Mesendoderm (in vitro differentiated cells): ENCODE measurements at regions not wholly inside any gene's neighbourhood (a gene's known extent, or its start where the extent isn't known, plus 50 kb on each side); places are given as distances from the start of the nearest gene placed in this dataset.

Source experiments
- DNase-seq: peaks from one replicate; pipeline ENCODE4 v3.0.0; 2013
- H2AK5ac ChIP-seq: 2 replicates; pipeline ENCODE4 v1.6.1; 2013; ENCODE audit warnings: low read length, inconsistent platforms
- H2BK120ac ChIP-seq: 2 replicates; pipeline ENCODE4 v1.6.1; 2013; ENCODE audit warnings: low read depth, mild to moderate bottlenecking, low read length, moderate library complexity, mixed read lengths
- H2BK15ac ChIP-seq: replicated peaks from 2 replicates; pipeline ENCODE4 v1.6.1; 2013; ENCODE audit warnings: low read depth, mild to moderate bottlenecking, moderate library complexity
- H2BK5ac ChIP-seq: 2 replicates; pipeline ENCODE4 v1.6.1; 2013; ENCODE audit warnings: low read length, inconsistent platforms
- H3K18ac ChIP-seq: 2 replicates; pipeline ENCODE4 v1.6.1; 2013; ENCODE audit warnings: mild to moderate bottlenecking, low read length, mixed read lengths
- H3K23ac ChIP-seq: one replicate; pipeline ENCODE4 v1.6.1; 2013; ENCODE audit warnings: low read length
- H3K27ac ChIP-seq: 2 replicates; pipeline ENCODE4 v1.5.1; 2013; ENCODE audit warnings: low read depth, mild to moderate bottlenecking, inconsistent platforms, low read length, moderate library complexity
- H3K27me3 ChIP-seq: 2 replicates; pipeline ENCODE4 v1.6.1; 2013; ENCODE audit warnings: low read length, control low read depth, mild to moderate bottlenecking, inconsistent platforms; ENCODE audit not compliant: insufficient read depth, poor library complexity
- H3K36me3 ChIP-seq: 2 replicates; pipeline ENCODE4 v1.6.1; 2013; ENCODE audit warnings: low read length, inconsistent platforms; ENCODE audit not compliant: control insufficient read depth, insufficient read depth
- H3K4ac ChIP-seq: one replicate; pipeline ENCODE4 v1.6.1; 2013; ENCODE audit warnings: low read depth, mild to moderate bottlenecking, low read length, moderate library complexity
- H3K4me1 ChIP-seq: 2 replicates; pipeline ENCODE4 v1.6.1; 2013; ENCODE audit warnings: low read depth, low read length, inconsistent platforms; ENCODE audit not compliant: control insufficient read depth
- H3K4me2 ChIP-seq: 2 replicates; pipeline ENCODE4 v1.6.1; 2013; ENCODE audit warnings: low read length
- H3K4me3 ChIP-seq: 2 replicates; pipeline ENCODE4 v1.5.1; 2013; ENCODE audit warnings: mild to moderate bottlenecking, low read length
- H3K56ac ChIP-seq: one replicate; pipeline ENCODE4 v1.6.1; 2013; ENCODE audit warnings: low read length
- H3K79me1 ChIP-seq: 2 replicates; pipeline ENCODE4 v1.6.1; 2013; ENCODE audit warnings: low read length, inconsistent platforms
- H3K79me2 ChIP-seq: 2 replicates; pipeline ENCODE4 v1.6.1; 2013; ENCODE audit warnings: mild to moderate bottlenecking, low read length; ENCODE audit not compliant: control insufficient read depth, insufficient read depth
- H3K9ac ChIP-seq: 2 replicates; pipeline ENCODE4 v1.6.1; 2013; ENCODE audit warnings: low read length, inconsistent platforms
- H4K5ac ChIP-seq: one replicate; pipeline ENCODE4 v1.6.1; 2013; ENCODE audit warnings: low read length
- H4K8ac ChIP-seq: one replicate; pipeline ENCODE4 v1.6.1; 2013; ENCODE audit warnings: low read depth, mild to moderate bottlenecking, control low read depth, low read length, moderate library complexity
- WGBS: extraction: QIAGEN DNeasy Blood & Tissue Kit; methylation state at CpG from one replicate; pipeline ENCODE4 v1.1.7; 2013; ENCODE audit warnings: low lambda C conversion rate, missing lambda C conversion rate; ENCODE audit not compliant: insufficient coverage; ENCODE audit errors: extremely low coverage; 5-methylcytosine and 5-hydroxymethylcytosine counted together

DNA sequence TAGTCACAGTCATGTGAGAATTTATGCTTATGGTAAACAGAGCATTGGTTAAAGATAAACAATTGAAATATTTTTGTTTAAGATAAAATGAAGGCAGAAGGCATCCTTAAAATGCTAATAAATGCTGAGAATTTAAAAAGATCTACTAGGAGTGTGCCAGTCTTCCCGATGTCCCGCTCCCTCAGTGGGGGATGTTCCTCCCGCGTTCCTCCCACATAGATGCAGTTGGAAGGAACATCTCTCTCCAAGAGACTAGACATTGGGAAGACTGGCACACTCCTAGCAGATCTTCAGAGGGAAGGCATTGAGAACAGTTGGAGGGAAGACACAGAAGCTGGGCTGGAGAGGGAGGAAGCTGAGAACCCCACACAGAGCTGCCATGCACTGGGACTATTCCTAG lies 203.3 kb downstream of the EDN1 start:
- Histone ChIP-seq H3K79me1 (no peaks in the 10 kb centered on the region), H3K4me2 (no peak overlapping the region), H2BK15ac (no peak overlapping the region), H3K4ac (no peak overlapping the region), H4K5ac (no peak overlapping the region), H3K56ac (no peak overlapping the region), H3K18ac (no peak overlapping the region), H4K8ac (no peak overlapping the region), H3K23ac (no peak overlapping the region), H2AK5ac (no peak overlapping the region), H3K4me1 (no peaks in the 10 kb centered on the region), H3K9ac (no peak overlapping the region), H2BK120ac (no peak overlapping the region), H3K79me2 (no peaks in the 10 kb centered on the region), H3K36me3 (no peaks in the 10 kb centered on the region), H3K27me3 (no peaks in the 10 kb centered on the region), H2BK5ac (no peak overlapping the region), H3K4me3 (no peak overlapping the region), H3K27ac (no peak overlapping the region)
- no CpG with 5 or more reads among the region's 4 CpGs for WGBS
- DNase-seq = no peak

DNA sequence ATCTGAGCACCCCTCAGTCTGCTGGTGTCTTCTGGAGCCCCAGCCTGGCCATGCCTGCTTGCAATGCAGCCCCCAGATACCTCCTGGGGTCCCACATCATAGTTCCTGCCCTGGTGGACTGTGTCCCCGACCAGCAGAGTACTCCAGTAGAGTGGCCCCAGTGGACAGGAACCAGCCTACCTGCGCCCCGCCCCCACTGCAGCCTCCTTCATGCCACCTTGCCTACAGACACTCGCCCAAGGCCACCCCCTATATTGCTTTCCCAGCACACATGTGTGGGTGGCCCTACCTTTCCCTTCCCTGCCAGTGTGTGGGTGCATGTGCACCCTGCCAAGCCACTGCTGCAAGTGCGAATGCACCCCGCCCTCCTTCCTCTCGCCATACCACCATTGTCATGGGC lies 204.0 kb downstream of the EDN1 start:
- Histone ChIP-seq H3K4ac (no peak overlapping the region), H3K9ac (no peak overlapping the region), H3K4me2 (no peak overlapping the region), H2BK120ac (no peak overlapping the region), H4K5ac (no peak overlapping the region), H2BK5ac (no peak overlapping the region), H3K18ac (no peak overlapping the region), H3K4me3 (no peak overlapping the region), H3K27ac (no peak overlapping the region), H2AK5ac (no peak overlapping the region), H3K27me3 (no peaks in the 10 kb centered on the region), H2BK15ac (no peak overlapping the region), H3K4me1 (no peaks in the 10 kb centered on the region), H3K56ac (no peak overlapping the region), H3K36me3 (no peaks in the 10 kb centered on the region), H3K79me2 (no peaks in the 10 kb centered on the region), H3K79me1 (no peaks in the 10 kb centered on the region), H3K23ac (no peak overlapping the region), H4K8ac (no peak overlapping the region)
- no CpG with 5 or more reads among the region's 7 CpGs for WGBS
- no peak for DNase-seq

DNA sequence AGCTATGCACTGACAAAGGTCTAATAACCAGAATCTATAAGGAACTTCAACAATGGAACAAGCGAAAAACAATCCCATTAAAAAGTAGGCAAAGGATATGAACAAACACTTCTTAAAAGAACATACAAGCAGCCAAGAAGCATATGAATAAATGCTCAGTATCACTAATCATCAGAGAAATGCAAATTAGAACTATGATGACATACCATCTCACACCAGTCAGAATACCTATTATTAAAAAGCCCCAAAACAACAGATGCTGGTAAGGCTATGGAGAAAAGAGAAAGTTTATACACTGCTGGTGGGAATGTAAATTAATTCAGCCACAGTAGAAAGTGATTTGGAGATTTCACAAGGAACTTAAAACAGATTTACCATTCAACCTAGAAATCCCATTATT lies 211.8 kb downstream of the EDN1 start:
- Histone ChIP-seq H3K9ac (no peak overlapping the region), H2AK5ac (no peak overlapping the region), H2BK15ac (no peak overlapping the region), H3K27me3 (no peaks in the 10 kb centered on the region), H4K8ac (no peak overlapping the region), H3K4me1 (no peaks in the 10 kb centered on the region), H3K56ac (no peak overlapping the region), H2BK120ac (no peak overlapping the region), H3K36me3 (no peaks in the 10 kb centered on the region), H2BK5ac (no peak overlapping the region), H3K18ac (no peak overlapping the region), H3K27ac (no peak overlapping the region), H3K79me2 (no peaks in the 10 kb centered on the region), H3K4me3 (no peak overlapping the region), H3K79me1 (no peaks in the 10 kb centered on the region), H3K4me2 (no peak overlapping the region), H3K4ac (no peak overlapping the region), H3K23ac (no peak overlapping the region), H4K5ac (no peak overlapping the region)
- DNase-seq = no peak
- WGBS = no CpG with 5 or more reads among the region's 1 CpG

DNA sequence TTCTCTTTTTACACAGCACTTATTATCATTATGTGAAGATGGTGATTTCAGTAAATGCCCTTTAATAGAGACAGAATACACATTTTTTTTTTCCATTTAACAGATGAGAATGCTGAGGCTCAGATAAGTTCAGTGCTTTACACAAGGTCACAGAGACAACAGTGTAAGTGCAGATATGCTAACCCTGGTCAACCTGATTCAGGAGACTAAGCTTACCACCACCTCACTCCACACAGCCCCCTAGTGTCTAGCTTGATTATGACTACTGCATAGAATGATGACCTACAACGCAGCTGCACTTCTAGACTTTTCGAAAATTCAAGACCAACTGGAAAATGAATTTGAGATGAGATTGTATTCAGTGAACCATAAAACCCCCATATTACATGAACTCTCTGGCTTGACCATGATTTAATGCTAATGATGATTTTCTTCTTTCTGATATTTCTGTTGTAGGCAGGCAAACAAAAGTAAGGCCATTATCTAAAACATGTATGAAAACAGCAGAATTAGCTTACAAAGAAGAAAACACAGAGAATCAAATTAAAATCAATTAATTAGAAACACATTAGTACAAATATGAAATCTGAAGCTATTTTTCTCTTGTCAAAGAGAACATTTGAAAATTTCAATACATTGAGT lies 212.1 kb upstream of the PHACTR1 start:
- no peak overlapping the region for H3K9ac ChIP-seq
- H3K4ac ChIP-seq = no peak overlapping the region
- no peaks in the 10 kb centered on the region for H3K79me2 ChIP-seq
- H4K5ac ChIP-seq = no peak overlapping the region
- H2BK15ac ChIP-seq = no peak overlapping the region
- H3K23ac ChIP-seq = no peak overlapping the region
- no peak overlapping the region for H3K4me3 ChIP-seq
- no peak overlapping the region for H3K27ac ChIP-seq
- no peaks in the 10 kb centered on the region for H3K4me1 ChIP-seq
- H3K4me2 ChIP-seq = no peak overlapping the region
- no peak overlapping the region for H2AK5ac ChIP-seq
- no peaks in the 10 kb centered on the region for H3K79me1 ChIP-seq
- no peak overlapping the region for H3K56ac ChIP-seq
- H2BK120ac ChIP-seq = no peak overlapping the region
- no peaks in the 10 kb centered on the region for H3K36me3 ChIP-seq
- H3K27me3 ChIP-seq = no peaks in the 10 kb centered on the region
- no CpG with 5 or more reads among the region's 2 CpGs for WGBS
- no peak overlapping the region for H4K8ac ChIP-seq
- H3K18ac ChIP-seq = no peak overlapping the region
- peak; percentile 70 for DNase-seq
- no peak overlapping the region for H2BK5ac ChIP-seq

DNA sequence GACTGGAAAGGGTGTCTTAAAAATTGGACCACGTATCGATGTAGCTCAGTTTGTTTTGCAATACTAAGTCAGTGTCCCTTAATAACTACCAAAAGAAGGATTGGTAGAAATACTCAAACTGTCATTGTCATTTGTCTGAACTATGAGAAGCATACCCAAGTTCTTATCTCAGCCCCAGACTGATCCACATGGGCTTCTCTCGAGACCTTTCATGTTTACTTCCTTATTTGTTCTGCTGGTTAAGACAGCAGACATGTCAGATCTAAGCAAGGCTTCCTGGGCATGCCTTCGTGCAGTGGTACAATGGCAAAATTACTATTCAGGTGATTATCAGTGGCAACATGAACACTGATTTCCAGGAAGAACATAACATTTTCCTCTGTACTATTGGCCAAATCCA lies 211.1 kb upstream of the PHACTR1 start:
- no peak overlapping the region for H4K5ac ChIP-seq
- no peak overlapping the region for H3K9ac ChIP-seq
- no peak overlapping the region for H3K18ac ChIP-seq
- H3K4me2 ChIP-seq = no peak overlapping the region
- no peak overlapping the region for H2BK120ac ChIP-seq
- H3K23ac ChIP-seq = no peak overlapping the region
- H3K4me1 ChIP-seq = no peaks in the 10 kb centered on the region
- no peaks in the 10 kb centered on the region for H3K36me3 ChIP-seq
- no peak overlapping the region for H3K4me3 ChIP-seq
- H2AK5ac ChIP-seq = no peak overlapping the region
- H4K8ac ChIP-seq = no peak overlapping the region
- WGBS = no CpG with 5 or more reads among the region's 4 CpGs
- H2BK5ac ChIP-seq = no peak overlapping the region
- H3K27ac ChIP-seq = no peak overlapping the region
- DNase-seq = no peak
- no peaks in the 10 kb centered on the region for H3K79me1 ChIP-seq
- H3K56ac ChIP-seq = no peak overlapping the region
- no peaks in the 10 kb centered on the region for H3K79me2 ChIP-seq
- H2BK15ac ChIP-seq = no peak overlapping the region
- no peaks in the 10 kb centered on the region for H3K27me3 ChIP-seq
- no peak overlapping the region for H3K4ac ChIP-seq

DNA sequence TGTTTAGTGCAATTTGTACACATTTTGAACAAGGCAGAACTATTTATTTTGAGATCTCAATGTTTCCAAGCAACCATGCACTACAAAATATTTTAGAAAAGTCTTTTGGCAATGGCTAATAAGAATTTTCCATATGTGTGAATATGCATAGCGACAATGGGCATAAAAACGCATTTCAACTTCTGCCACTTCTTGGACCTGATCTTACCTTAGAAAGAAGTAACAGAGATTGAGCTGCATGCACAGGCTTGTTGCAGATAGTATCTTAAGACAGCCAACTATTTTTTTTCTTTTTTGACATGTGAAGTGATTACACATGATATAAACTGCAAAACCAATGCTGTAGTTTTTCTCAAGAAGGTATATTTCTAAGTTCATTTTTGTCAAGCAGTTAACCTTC lies 210.4 kb upstream of the PHACTR1 start:
- Histone ChIP-seq H3K4me3 (no peak overlapping the region), H3K79me1 (no peaks in the 10 kb centered on the region), H4K8ac (no peak overlapping the region), H3K27me3 (no peaks in the 10 kb centered on the region), H3K23ac (no peak overlapping the region), H3K36me3 (no peaks in the 10 kb centered on the region), H3K27ac (no peak overlapping the region), H3K79me2 (no peaks in the 10 kb centered on the region), H2BK5ac (no peak overlapping the region), H3K9ac (no peak overlapping the region), H3K4ac (no peak overlapping the region), H2BK15ac (no peak overlapping the region), H2AK5ac (no peak overlapping the region), H3K4me2 (no peak overlapping the region), H3K18ac (no peak overlapping the region), H3K4me1 (no peaks in the 10 kb centered on the region), H3K56ac (no peak overlapping the region), H2BK120ac (no peak overlapping the region), H4K5ac (no peak overlapping the region)
- WGBS = no CpG with 5 or more reads among the region's 2 CpGs
- DNase-seq = no peak
